Forelimb muscle (tissue), 1 donor: ENCODE measurements at regions not wholly inside any gene's neighbourhood (a gene's known extent, or its start where the extent isn't known, plus 50 kb on each side); places are given as distances from the start of the nearest gene placed in this dataset.

Source experiments
- DNase-seq: peaks from one replicate; pipeline ENCODE4 v3.0.0-alpha.2; 2013; ENCODE audit warnings: low read depth

DNA sequence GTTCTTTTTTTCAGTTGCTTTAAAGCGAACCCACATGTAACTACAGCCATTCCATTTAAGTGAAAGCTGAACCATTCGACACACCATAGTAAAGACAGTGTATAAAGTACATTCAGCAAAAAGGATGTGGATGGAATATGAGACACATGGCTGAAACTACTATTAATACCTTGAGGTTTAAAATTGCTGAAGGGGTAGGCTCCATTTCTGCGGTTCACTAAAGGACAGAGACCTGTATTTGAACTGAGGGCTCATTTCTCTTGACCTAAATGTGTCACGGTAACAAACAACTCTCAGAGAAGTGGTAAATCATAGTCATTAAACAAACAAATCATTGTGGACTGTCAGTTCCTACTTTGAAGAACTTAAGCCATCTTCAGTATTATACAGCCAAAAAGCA, 1085.6 kb upstream of the TENM3 start:
- DNase-seq, result no peak

DNA sequence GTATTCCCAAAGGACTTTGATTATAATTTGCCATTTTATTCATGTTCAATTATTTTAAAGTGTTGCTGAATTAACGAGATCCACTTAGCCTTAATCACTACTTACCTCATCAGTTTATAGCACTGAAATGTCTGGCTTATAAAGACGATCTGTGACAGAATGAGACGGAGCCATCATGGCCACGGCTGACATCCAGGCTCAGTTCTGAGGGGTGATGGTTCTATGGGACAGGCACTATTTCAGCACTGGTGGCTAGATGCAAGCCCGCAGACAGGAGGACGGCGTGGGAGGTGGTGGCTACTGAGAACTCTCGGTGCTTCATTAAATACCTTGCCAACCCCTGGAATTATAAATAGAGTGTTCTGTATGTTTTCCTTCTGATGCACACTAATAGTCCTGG, 1084.2 kb upstream of the TENM3 start:
- DNase-seq, result no peak

DNA sequence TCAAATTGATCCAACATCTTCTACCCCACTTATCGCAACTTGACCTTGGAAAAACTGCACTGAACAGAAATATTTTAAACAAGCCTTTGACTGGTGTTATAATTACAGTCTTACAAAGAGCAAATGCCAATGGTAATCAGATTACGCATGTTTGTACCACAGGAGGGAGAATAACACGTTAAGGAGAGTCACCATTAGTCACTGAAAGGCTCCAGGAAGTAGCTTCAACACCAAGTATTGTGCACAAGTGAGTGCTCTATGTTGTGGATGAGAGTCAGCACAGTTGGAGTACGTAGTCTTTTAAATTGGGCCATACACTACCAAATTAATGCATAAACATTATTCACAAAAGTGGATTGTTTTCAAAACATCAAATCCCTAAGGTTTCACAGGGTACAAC, 1081.5 kb upstream of the TENM3 start:
- no peak for DNase-seq

DNA sequence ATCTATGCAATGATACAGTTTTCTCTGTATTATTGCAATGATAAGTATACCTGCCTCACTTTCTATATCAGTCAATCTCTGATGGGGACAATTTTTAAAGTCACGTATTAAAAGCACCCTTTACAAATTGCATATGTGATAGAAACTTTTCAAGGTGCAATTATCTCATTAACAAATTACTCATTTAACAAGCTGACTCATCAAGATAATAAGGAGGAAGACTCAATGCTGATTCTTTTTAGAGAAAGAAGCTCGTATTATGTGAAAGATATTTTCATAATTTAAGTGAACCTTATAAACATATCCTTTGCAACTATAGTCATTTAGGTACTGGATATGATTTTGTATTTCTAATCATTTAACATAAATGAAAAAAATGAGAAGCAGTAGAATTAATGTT, 1080.9 kb upstream of the TENM3 start:
- no peak for DNase-seq

DNA sequence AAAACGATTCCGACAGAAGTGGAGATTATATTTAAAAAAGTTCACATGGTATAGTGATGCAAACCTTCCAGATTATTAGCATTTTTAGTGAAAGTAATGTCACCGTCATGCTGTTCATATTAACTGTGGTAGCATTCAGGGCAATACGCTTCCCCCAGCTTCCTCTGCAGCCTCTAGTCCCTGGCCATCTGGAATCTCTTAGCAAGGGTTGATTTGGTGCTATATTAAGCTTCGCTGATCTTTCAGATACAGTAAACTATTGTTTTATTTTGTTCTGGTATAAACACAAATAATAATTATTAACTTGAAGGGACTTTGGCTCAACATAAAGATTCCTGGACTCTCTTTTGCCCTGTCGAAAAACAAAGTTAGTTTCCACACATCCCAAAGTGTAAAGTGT, 1080.5 kb upstream of the TENM3 start:
- DNase-seq, result no peak

DNA sequence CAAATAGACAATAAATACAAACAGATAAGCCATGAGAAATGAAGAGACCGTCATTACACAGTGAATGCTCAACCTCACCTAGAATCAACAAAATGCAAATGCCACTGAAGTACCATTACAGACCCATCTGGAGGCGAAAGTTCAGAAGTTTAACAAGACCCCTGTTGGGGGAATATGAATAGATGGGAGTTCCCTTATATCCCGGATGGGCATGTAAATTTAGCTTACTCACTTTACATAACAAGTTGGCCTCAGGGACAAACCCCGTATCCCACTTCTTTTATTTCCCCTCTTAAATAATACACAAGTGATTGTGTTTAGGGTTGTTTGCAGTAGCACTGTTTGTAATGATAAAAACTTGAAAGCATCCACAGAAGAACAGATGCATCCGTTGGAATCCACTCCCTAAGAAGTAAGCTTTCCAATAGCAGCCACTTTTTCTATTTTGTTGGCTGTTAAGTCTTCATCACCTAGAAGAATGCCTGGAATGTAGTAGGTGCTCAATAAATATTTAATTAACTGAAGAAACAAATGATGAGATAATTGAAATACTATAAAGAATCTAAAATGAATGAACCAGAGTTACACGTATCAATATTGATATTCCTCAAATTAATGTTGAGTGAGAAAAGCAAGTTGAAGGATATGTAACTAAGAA, 1076.3 kb upstream of the TENM3 start:
- DNase-seq, result no peak

DNA sequence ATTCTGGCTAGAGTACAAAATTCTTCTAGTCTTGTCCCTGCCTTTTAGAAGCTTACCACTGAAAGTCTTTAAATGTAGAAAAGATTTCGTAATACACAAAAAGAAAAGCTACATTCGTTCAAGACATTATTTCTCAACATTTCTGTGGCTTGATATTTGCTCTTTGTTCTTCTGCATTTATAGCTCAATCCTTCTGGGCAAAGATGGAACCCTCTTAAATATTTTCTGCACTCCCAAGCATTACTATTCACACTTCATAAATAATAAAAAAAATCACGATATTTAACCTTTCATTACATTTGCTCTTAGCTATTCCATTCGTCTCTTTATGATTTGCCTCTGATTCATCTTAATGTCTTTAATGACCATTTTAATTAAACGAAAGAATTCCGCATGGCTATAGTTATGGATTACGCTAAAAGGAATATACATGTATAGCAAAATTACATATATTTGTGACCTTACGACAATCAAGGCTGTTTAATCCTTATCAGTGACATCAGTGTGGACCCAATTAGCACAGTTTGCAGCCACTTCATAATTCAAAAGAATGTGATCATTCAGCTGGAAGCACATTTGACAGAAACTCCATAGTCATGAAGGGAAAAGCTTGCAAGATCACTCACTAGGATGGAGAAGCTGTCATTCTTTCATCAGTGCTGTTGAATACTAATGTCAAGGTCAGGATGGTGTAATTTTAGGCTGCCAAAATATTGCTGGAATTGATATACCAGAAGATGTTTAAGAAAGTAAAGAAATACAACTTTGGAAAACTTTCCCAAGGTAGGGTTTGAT, 1075.0 kb upstream of the TENM3 start:
- no peak for DNase-seq

DNA sequence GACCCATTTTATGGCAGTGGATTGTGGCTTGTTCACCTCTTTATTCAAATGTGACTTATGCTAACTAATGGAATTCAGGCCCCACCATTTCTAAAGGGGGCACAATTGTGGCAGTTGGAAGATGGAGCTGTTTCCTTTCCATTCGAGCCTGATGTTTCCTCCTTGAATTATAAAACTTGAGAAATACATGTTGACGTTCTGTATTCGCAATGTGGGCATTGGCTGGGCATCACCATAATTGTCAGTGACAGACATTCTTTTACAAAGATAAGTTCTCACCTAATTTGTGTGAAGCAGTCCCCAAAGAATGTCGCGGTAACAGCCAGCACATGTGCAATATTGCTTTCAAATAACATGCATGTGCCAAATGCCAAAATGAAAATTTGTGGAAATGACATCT, 1070.2 kb upstream of the TENM3 start:
- DNase-seq, result no peak

DNA sequence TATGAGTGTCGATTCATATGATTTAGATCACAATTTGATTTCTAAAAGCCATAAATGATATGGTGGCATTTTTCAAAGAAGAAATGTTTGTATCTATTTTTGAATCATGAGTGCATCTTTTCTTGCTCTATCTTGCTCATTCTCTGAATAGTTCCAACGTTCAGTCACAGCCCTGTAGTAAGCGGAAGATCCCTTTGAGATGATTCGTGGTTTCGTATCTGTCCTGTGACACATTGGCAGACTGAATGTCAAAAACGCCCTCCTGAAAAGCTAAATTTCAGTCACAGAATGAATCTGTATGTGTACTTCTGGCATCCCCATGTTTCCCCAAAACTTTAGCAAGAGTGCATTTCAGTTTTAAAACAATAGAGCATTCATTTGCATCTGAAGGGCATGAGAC, 1066.9 kb upstream of the TENM3 start:
- no peak for DNase-seq

DNA sequence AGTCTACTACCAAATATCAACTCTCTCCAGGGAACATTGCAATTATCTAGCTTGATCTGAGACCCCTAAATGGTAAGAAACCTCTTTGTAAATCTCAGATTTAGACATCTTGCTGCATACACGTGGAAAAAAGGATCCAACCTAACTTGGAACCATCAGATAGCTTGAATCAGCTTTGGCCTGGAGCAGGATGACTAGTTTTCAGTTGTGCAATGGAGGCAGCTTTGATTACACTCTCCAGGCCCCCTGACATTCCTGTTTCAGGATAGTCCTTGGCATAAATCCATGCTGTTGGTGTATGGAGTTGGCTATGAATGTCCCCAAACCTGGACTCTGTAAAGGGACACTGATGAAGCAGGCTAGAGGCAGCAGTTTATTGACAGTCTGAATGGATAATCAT, 1061.9 kb upstream of the TENM3 start:
- no peak for DNase-seq

DNA sequence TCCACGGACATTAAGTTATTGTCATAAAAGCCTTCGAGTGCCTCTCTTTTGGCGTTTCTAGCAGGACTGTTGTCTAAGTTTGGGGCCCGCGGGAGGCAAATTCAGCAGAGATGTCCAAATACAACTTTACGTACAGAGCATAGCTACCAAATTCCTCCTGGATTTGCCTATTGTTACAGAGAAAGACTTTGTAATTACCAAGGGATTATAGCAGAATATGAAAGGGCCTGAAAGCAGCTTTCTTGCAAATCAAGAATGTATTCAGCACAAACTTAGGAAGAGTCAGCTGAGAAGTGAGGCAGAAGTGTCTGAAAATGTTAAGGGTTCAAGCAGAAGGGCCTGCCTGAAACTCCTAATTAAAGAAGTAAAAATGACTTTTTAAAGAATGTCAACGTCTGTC, 1053.5 kb upstream of the TENM3 start:
- no peak for DNase-seq

DNA sequence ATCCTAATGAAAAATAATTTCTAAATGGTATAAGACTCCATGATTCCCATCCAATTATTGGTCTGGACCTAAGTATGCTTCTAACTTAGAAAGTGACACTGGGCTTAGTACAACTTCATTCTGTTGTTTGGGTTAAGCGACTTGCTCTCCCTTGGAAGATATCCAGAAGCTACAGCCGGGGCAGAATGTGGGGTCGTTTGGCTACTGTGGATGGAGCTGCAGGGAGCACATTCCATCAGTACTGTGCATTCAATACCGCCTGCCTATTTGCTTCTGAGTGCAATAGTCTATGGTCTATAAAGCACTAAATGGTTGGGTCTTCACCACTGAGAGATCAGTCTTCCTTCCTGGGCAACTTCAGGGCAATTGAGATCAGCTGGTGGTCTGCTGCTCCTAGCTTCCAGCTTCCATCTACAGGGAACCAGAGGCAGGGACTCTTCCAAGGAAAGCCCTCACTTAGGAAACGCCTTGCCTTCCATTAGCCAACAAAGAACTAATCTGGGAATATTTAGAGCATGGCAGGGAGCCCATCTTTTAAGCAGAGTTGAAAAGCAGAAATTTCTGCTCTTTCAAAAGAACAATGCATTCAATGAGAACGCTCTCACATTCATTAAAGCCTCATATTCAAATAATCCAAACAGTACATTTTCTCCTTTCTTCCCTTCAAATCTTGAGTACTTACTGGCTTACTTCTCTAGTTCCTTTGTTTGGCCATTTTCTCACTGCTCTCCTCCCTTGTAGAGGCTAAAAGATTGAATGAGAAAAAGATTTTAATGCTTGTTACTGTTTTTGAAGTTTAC, 1049.9 kb upstream of the TENM3 start:
- DNase-seq, result no peak

DNA sequence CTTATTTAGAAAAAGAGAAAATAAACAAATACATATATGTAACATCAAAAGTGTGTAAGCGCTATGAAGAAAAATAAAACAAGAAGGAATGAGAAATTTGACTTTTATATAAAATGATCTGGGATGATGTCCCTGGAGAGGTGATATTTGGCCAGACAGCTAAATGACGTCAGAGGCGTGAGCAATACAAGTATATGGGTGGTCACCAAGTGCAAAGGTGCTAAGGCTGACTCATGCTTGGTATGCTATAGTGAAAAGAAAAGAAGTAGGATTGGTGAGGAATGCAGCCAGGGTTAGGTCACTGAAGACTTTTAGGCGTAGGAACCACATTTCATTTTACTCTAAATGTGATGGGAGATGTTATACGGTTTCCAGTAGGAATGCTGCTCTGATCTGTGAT, 1049.1 kb upstream of the TENM3 start:
- no peak for DNase-seq

DNA sequence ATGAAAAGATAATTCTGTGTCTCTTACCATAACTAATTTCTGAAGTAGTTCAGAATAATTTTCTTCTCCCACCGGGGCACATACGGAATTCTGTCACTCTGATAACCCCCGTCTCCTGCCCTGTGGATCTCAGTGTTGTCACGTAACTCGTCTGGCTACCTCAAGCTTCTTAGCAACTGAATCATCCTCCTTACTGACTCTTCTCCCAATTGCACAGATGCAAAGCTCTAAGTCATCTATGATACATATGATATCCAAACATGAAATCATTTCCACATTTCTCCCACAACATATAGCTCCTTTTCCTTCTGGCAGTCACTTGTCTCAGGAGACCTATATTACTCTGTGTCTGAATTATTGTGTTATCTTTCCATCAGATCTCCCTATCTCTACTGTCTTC, 1043.1 kb upstream of the TENM3 start:
- DNase-seq, result no peak

DNA sequence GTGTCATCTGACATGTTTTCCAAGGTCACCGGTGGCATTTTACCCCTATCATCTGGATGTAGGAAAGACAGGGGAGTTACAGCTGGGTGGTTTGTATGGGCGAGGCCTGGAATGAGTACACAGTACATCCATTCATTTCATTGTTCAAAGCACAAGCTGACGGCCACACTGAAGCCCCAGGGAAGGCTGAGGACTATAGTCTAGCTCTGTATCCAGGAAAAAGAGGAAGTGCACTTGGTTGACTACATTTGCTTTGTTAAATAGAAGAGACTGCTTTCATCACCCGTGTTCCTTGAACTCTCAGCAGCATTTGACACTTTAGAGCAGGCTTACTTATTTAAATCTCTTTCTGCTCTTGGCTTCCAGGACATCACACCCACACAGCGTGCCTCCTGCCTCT, 1041.0 kb upstream of the TENM3 start:
- no peak for DNase-seq

DNA sequence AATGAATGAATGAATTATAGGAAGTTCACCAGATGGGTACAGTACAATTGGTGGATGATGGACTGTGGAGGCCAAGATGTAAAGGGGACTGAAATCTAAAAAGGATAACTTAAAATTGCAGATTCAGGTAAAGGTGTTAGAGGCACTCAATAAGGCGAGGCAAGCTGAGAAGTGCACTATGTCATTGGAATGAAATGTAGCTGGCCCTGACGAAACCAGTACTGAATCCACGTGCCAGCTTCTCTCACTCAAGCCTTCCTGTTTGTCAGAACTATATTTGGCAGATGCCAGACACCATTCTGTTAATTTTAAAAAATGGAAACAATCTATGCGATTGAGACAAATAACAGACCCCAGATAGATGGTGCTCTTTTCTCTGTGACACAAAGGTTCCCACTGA, 1039.1 kb upstream of the TENM3 start:
- DNase-seq, result no peak

DNA sequence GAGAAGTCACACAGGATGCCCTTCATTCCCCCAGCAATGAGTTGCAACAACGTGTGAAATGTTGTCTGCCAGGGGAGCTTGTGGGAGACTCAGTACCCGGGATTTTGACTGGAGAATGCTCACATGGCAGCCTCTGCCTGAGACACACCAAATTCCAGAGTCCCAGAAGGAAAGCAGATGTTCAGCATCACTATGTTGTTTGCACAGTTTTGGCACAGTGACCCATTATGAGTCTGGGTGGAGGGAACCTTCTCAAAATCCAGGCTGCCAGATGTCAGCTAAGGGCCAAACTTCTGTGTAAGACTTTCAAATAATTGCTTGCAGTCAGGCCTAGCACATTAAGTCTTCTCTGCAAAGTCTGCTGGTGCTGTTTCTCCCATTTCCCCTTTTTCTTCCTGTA, 1029.7 kb upstream of the TENM3 start:
- DNase-seq, result peak; percentile 35

DNA sequence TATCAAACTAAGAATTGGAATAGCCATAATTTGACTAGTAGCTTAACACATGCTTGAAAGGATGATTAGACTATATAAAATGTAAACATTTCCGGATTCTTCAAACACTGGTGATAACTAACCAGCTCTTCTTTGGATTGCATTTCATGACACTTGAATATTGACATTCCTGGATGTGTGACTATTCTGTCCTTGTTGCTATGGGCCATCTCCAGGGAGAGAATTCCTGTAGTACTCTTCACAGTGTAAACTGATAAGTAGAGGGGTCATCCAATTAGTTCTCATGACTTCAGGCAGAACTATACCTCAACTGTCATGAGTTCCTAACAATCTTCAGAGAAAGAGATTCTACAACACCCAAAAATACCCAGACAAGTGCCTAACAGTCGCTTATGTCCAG, 1026.7 kb upstream of the TENM3 start:
- no peak for DNase-seq

DNA sequence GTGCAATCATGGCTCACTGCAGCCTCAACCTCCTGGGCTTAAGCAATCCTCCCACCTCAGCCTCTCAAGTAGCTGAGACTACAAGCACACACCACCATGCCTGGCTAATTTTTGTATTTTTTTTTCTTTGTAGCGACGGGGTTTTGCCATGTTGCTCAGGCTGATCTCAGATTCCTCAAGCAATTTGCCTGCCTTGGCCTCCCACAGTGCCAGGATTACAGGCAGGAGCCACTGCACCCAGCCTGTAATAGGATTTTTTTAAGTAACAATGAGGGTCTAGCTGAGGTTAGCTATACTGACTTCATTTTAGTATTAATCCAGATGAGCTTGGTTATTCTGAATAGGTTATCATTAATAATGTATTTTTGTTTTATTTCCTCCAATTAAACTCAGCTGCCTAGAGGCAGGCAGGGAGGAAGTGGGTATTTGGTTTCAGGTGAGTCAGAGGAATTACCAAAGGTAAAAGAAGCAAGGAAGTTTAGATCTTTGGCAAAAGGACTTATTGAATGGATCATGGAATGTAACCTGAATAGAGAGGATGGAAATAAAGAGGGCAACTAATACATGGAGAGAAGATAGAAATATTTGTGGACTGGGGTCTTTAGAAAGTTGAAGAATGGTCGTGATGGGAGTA, 1023.3 kb upstream of the TENM3 start:
- DNase-seq, result no peak

DNA sequence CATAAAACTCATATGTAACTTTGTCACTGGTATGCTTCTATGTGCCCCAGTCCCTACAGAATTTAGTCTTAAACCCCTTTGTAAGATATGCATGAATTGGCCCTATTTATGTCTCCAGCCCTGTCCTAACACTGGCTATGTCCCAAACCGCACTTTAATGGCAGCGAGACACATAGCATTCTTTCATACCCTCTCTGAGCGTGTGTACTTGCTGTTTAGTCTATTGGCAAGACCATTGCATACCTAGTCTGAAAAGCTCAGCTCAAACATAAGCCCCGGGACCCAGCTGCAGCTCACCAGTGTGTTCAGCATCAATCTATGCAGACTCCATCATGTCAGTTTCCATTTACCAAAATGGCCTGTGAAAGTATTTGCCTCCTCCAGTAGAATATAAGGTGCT, 1018.4 kb upstream of the TENM3 start:
- DNase-seq, result no peak

DNA sequence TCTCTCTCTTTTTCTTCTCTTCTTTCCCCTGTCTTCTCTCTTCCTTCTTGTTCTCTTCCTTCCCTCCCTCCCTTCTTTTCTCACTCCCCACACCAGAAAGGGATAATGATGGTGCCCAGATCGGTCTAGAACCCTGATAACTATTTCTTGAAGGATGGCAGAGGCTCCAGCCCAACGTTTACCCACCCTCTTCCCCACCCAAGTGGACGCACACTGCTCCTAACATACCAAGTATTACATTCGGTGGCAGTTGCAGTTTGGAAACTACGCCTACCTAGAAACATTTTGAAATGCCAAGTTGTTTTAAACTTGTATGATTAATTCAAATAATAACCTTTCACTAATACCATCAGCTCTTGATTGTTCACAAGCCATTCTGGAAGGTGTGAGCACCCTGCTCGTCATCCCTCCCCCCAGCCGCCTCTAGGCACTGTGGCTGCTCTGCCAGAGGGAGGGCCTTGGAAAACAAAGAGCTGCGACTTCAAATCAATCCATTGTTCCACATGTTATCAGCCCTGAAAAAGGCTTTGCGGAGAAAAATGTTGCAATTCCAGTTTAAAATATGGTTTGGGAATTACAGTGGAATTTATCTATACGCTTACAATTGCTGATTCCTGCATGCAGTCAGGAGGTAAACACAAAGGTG, 1017.5 kb upstream of the TENM3 start:
- DNase-seq, result no peak
